NCI-H82 treated with DMSO at 0.1 percent for 48 hours (cell line): ENCODE measurements at regions not wholly inside any gene's neighbourhood (a gene's known extent, or its start where the extent isn't known, plus 50 kb on each side); places are given as distances from the start of the nearest gene placed in this dataset.
A peak's percentile ranks its signal among the peaks of the same experiment; 100 is the strongest.
"Not testable (repeated sequence)": the region's sequence is repeated elsewhere in the genome, so short reads cannot be mapped to it uniquely, and the experiment has no call there.

Source experiments
- DNase-seq: peaks from one replicate; lab custom pipeline; 2025; ENCODE audit not compliant: unreplicated experiment; lab: John Stamatoyannopoulos, UW

- no peak for DNase-seq
Measured at GRCh38 chr12:124214574-124214973, 80.3 kb upstream of the RFLNA start.

- no peak for DNase-seq
Measured at GRCh38 chr12:124216966-124217365, 77.9 kb upstream of the RFLNA start.

DNA sequence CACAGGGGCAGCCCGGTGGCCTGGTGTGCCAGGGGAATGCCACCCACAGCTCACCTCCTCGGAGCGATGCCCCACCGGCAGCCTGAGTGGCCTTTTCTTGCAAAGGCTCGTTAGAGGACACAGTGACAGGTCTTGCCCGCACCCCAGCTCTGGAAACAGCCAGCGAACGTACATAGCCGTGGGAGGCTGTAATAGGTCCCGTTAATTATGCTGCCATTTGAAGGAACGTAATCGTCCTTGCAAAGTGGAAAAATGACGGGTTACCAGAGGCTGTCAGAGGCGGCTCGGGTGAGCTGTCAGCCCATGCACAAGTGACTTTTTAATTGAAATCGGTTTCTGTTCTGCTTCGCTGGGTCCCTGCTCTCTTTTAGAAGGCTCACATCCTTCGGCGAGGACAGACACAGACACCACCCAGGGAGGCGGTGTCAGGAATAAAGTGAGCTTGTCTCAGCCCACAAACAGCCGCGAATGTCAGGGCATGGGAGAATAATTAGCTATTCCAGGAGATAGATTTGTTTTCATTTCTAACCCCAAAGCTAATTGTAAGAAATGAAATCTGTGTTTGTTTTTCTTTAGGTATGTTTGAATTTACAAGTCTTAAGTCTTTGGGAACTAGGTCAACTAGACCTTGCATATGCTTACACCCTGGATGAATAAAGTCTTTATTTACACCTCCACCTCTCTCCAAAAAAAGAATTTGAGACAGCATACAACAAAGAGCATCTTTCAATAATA lies 77.2 kb upstream of the RFLNA start:
- DNase-seq: no peak

- DNase-seq: no peak
Measured at GRCh38 chr12:124218243-124218560, 76.7 kb upstream of the RFLNA start.

GRCh38 chr12:124218650-124219049 lies 76.2 kb upstream of the RFLNA start:
- not testable (repeated sequence) for DNase-seq

DNA sequence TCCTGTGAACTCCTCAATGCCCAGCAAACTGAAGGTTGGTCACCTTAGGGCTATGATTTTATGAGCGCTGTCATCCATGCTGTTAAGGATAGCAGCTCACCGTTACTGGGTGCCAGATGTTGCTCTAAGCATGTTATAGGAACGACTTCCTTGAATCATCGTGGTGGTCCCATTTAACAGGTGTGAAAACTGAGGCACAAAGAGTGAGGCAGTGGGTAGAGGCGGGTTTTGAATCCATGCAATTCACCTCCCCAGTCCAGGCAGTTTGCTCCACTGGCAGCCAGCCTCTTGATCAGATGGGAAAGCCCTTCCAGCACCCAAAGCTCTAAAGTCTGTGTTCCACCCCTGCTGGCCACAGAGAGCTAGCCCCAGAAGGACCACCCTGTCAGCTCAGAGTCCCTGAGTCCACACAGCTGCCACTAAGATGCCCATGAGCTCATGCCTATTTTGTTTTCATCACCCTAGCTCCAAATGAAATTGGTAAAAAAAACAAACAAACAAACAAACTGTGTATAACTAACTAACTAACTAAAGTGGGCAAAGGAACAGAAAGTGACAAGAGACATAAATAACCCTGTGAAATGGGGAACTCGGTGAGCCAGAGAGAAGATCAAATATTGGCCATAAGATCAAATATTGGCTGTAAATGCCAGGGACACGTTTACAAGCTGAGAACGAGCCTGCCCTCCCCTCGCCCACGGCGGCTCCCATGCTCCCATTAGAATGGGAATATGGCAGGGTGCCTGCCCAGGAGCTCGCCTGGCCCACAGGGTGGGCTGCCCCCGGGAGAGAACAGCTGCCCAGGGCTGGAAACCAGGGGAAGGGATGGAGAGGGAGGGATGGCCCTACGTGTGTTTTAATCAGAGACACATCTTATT lies 72.3 kb upstream of the RFLNA start:
- DNase-seq: no peak

- not testable (repeated sequence) for DNase-seq
Measured at GRCh38 chr12:124223733-124224138, 71.2 kb upstream of the RFLNA start.

GRCh38 chr12:124224535-124225110 lies 70.3 kb upstream of the RFLNA start:
- DNase-seq: no peak

DNA sequence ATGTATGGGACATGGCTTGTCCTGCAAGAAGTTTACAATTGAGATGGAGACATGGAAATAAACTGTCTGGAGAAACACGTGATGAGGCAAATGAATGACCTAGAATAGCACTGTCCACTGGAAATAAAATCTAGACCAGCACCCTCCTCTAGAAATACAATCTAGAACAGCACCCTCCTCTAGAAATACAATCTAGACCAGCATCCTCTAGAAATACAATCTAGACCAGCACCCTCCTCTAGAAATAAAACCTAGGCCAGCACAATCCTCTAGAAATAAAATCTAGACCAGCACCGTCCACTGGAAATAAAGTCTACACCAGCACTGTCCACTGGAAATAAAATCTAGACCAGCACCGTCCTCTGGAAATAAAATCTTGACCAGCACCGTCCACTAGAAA lies 69.2 kb upstream of the RFLNA start:
- no peak for DNase-seq

- no peak for DNase-seq
Measured at GRCh38 chr12:124227951-124228711, 66.8 kb upstream of the RFLNA start.

GRCh38 chr12:124229520-124229919 lies 65.4 kb upstream of the RFLNA start:
- DNase-seq: no peak

DNA sequence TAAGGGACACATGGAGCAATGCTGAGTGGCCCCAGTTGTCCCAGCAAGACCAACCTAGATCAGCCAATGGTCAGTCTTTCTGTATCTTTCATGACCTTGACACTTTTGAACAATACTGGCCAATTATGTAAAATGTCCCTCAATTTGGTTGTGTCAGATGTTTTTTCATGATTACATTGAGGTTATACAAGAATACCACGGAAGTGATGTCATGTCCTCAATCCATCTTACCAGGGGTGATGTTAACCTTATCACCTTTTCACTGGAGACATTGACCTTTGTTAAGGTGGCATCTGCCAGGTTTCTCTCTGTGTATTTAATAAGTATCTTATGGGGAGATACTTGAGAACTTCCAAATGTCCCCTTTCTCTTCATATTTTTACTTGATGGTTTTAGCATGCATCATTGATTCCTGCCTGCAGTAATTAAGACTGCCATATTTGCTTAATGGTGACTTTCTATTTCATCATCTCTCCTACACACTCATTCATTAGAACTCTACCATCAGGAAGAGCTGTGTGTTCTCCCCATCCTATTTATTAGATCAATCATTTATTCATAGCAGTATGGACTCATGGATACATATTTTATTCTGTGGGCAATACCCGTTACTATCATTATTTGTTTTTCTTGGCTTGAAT lies 64.7 kb upstream of the RFLNA start:
- no peak for DNase-seq

GRCh38 chr12:124230789-124231188 lies 64.1 kb upstream of the RFLNA start:
- DNase-seq: no peak

- DNase-seq: peak; percentile 90
Measured at GRCh38 chr12:124231980-124232653, 62.8 kb upstream of the RFLNA start.

DNA sequence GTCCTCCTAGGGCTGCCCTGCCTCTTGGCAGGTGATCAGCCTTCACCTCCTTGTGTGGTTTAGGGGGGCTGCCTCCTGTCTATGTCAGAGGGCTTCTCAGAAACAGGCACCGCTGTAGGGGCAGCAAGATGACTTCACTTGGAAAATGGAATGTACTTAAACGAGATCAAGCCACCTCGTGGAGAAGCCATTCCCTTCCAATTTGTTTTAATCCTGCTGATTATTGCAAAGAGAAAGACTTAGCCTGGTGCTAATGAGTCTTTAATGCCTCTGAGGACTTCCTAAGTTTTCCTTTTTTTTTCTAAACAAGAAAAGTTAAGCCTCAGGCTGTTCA lies 62.3 kb upstream of the RFLNA start:
- peak; percentile 90 for DNase-seq

DNA sequence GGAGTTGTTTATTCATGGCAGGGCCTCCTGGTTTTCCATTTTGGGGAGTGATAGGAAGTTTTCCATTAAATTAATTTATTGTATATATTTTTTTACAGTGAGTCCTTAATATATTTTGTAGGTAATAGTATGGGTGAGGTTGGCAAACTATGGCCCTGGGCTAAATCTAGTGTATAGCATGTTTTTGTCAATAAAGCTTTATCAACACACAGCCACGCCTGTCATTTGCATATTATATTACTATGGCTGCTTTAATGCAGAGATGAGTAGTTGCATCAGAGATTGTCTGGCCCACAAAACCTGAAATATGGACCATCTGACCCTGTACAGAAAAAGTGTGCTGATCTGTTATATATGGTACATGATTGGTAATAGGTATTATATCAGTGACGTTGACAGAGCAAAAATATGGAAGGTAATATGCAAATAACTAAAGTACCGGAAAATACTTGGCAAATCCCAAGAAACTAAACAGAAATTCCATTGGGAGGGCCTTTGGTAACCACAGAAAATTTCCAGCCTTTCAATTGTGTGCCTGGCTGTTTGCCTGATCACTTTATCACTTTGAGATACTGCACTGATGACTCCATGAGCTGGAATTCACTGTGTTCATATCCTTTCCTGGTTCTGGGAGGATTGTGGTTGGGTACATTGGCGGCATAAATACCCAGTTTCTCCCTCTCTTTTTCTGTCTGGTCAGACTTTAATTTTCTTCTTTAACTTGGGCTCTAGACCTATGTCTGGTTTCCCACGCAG lies 61.7 kb upstream of the RFLNA start:
- DNase-seq: no peak

- no peak for DNase-seq
Measured at GRCh38 chr12:124233846-124234640, 60.9 kb upstream of the RFLNA start.

DNA sequence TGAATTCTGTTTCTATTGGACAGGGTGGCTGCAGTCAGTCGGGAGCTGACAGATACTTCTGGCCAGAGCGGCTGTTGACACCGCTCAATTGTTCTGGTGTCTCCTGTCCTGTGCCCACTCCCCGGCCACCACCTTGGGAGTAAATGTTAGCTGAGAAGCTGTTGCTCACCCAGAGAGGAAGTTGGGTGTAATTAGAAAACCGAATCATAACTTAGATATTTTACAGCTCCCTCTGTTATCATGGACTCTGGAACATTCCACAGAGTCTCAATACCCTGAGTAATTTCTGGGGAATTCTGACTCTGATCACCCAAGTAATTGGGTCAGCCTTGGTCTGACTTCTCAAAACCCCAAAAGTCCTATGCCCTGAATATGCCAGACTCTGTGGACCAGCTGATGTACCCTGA lies 58.3 kb upstream of the RFLNA start:
- DNase-seq: no peak

GRCh38 chr12:124238886-124239285 lies 56.0 kb upstream of the RFLNA start:
- no peak for DNase-seq
